GM12878 (cell line): ENCODE measurements at regions not wholly inside any gene's neighbourhood (a gene's known extent, or its start where the extent isn't known, plus 50 kb on each side); places are given as distances from the start of the nearest gene placed in this dataset.
"Not testable (repeated sequence)": the region's sequence is repeated elsewhere in the genome, so short reads cannot be mapped to it uniquely, and the experiment has no call there.

Experiments
- ATAC-seq: fragments of 200-7000 bp; cut with Tn5 transposase; 3 replicates; pipeline ENCODE4 v1.9.1; 2020; ENCODE audit warnings: mild to moderate bottlenecking, moderate library complexity
- BruUV-seq: library from RNA; stranded (reverse); fragments of 400-500 nt; replicated peaks from 2 replicates; lab custom pipeline; 2021; lab: Mats Ljungman, UMichigan
- CTCF ChIA-PET: fragments of 300-600 bp; sonication (Branson Sonifier 250); formaldehyde crosslinking; extraction: SDS; loops from one replicate; lab custom pipeline; 2021; ENCODE audit warnings: inconsistent platforms; lab: Yijun Ruan, JAX
- POLR2A ChIA-PET: fragments of 350-600 bp; formaldehyde crosslinking; extraction: SDS; loops from one replicate; lab custom pipeline; 2021; ENCODE audit warnings: inconsistent platforms; lab: Charles Lee
- RAD21 ChIA-PET: fragments of 300-600 bp; sonication (Branson Sonifier 250); formaldehyde crosslinking; loops from one replicate; lab custom pipeline; 2023; ENCODE audit warnings: antibody characterized with exemption; ENCODE audit not compliant: unreplicated experiment; lab: Charles Lee
- SMC1A ChIA-PET: fragments of 300-600 bp; sonication (Branson Sonifier 250); formaldehyde crosslinking; loops from one replicate; lab custom pipeline; 2023; ENCODE audit not compliant: unreplicated experiment, uncharacterized antibody; lab: Charles Lee
- DNase-seq: peaks from one replicate; pipeline ENCODE4 v3.0.0-alpha.2; 2011; ENCODE audit warnings: low read depth, low spot score
- FAIRE-seq: peaks from 3 replicates; lab custom pipeline; 2011; peaks lifted over from hg19 to GRCh38; lab: Jason Lieb, UNC
- H2AFZ ChIP-seq: 2 replicates; pipeline ENCODE4 v1.6.0; 2011; ENCODE audit warnings: low read depth, low read length, control low read depth; ENCODE audit not compliant: control insufficient read depth
- H3K27ac ChIP-seq: 2 replicates; pipeline ENCODE4 v1.5.1; 2011; ENCODE audit warnings: control low read depth; ENCODE audit not compliant: control insufficient read depth, insufficient read depth
- H3K27me3 ChIP-seq, 2 experiments: replicated peaks in 1 of 2; 2 replicates each; pipeline versions ENCODE4 v1.6.0 to v1.6.1; 2011; ENCODE audit warnings: low read length in 1 of 2; ENCODE audit not compliant: control insufficient read depth in 2 of 2, insufficient read depth in 2 of 2
- H3K36me3 ChIP-seq, 2 experiments: 2 replicates each; pipeline ENCODE4 v1.5.1; 2011; ENCODE audit warnings: low read length in 1 of 2; ENCODE audit not compliant: control insufficient read depth in 2 of 2, insufficient read depth in 2 of 2
- H3K4me1 ChIP-seq: 2 replicates; pipeline ENCODE4 v1.6.1; 2011; ENCODE audit warnings: mild to moderate bottlenecking, low read length, moderate library complexity, mixed read lengths; ENCODE audit not compliant: control insufficient read depth, insufficient read depth
- H3K4me2 ChIP-seq: 2 replicates; pipeline ENCODE4 v1.6.0; 2011; ENCODE audit warnings: control low read depth; ENCODE audit not compliant: control insufficient read depth, insufficient read depth
- H3K4me3 ChIP-seq: fragments of 200-600 bp; sonication (generic); 2 replicates; pipeline ENCODE4 v1.5.1; 2016
- H3K79me2 ChIP-seq: 2 replicates; pipeline ENCODE4 v1.6.0; 2011; ENCODE audit warnings: low read length; ENCODE audit not compliant: control insufficient read depth, insufficient read depth
- H3K9ac ChIP-seq: 2 replicates; pipeline ENCODE4 v1.8.0; 2011; ENCODE audit warnings: low read length, control low read depth, mixed read lengths; ENCODE audit not compliant: control insufficient read depth, insufficient read depth
- H3K9me3 ChIP-seq: replicated peaks from 3 replicates; pipeline ENCODE4 v1.5.1; 2011; ENCODE audit warnings: mild to moderate bottlenecking, low read length; ENCODE audit not compliant: control insufficient read depth, insufficient read depth
- H4K20me1 ChIP-seq: 2 replicates; pipeline ENCODE4 v1.6.0; 2011; ENCODE audit not compliant: control insufficient read depth, insufficient read depth
- EED ChIP-seq: sonication (generic); IDR thresholded peaks from 2 replicates; pipeline ENCODE4 v1.6.1; 2016; ENCODE audit warnings: antibody characterized with exemption, low read depth
- KLF5 ChIP-seq: fragments of 450-650 bp; IDR thresholded peaks from 2 replicates; pipeline ENCODE4 v1.6.1; 2014; ENCODE audit warnings: mild to moderate bottlenecking; ENCODE audit not compliant: partially characterized antibody
- LARP7 ChIP-seq: fragments of 450-650 bp; IDR thresholded peaks from 2 replicates; pipeline ENCODE4 v1.6.1; 2017; ENCODE audit warnings: mild to moderate bottlenecking
- RBBP5 ChIP-seq: fragments of 200-600 bp; sonication (generic); conservative IDR thresholded peaks from 2 replicates; pipeline ENCODE4 v1.6.1; 2016
- RCOR1 ChIP-seq: conservative IDR thresholded peaks from 2 replicates; pipeline ENCODE4 v1.6.1; 2012; ENCODE audit warnings: low read depth, low read length, improper control_type of control experiment
- SMAD5 ChIP-seq: IDR thresholded peaks from 2 replicates; pipeline ENCODE4 v1.6.1; 2016; ENCODE audit warnings: antibody characterized with exemption, low read depth
- SPI1 ChIP-seq: IDR thresholded peaks from 2 replicates; pipeline ENCODE4 v1.6.1; 2011; ENCODE audit warnings: low read depth, mild to moderate bottlenecking, low read length, moderate library complexity, borderline replicate concordance; ENCODE audit not compliant: insufficient read depth
- TCF3 ChIP-seq: IDR thresholded peaks from 2 replicates; pipeline ENCODE4 v1.6.1; 2012; ENCODE audit warnings: low read depth, mild to moderate bottlenecking, low read length, borderline replicate concordance; ENCODE audit not compliant: insufficient read depth
- ZBED1 ChIP-seq: IDR thresholded peaks from 2 replicates; pipeline ENCODE4 v1.6.1; 2016; ENCODE audit warnings: borderline replicate concordance
- ZNF274 ChIP-seq: IDR thresholded peaks from one replicate; pipeline ENCODE4 v1.8.0; 2011; ENCODE audit not compliant: insufficient read length, insufficient read depth
- WGBS: methylation state at CpG from one replicate; pipeline ENCODE4 v1.1.6; 2016; ENCODE audit warnings: low lambda C conversion rate; ENCODE audit not compliant: insufficient replicate concordance, insufficient coverage; ENCODE audit errors: missing lambda C conversion rate; 5-methylcytosine and 5-hydroxymethylcytosine counted together
- in situ Hi-C: fragments of 300-500 bp; cut with MboI; formaldehyde crosslinking; loops from 9 replicates; pipeline ENCODE4 v1.14.3; 2018; ENCODE audit warnings: mixed read lengths
- intact Hi-C: fragments of 100-400 bp; cut with micrococcal nuclease; formaldehyde crosslinking; loops from one replicate; pipeline ENCODE4 v1.14.2; 2022; ENCODE audit not compliant: unreplicated experiment

GRCh38 chr5:12093586-12093985 is 189.3 kb upstream of the CTNND2 start (continued):
- TF ChIP-seq RCOR1 (no peak), KLF5 (no peak), RBBP5 (no peak), ZBED1 (no peak), SPI1 (no peak)

GRCh38 chr5:12080761-12081160 is 176.5 kb upstream of the CTNND2 start:
- Histone ChIP-seq H3K27me3 (no peaks in the 10 kb centered on the region), H3K9ac (no peak overlapping the region), H3K79me2 (no peaks in the 10 kb centered on the region), H3K27ac (no peak overlapping the region), H3K36me3 (no peaks in the 10 kb centered on the region), H3K4me2 (no peak overlapping the region), H2AFZ (no peak overlapping the region), H3K4me1 (no peaks in the 10 kb centered on the region), H4K20me1 (no peaks in the 10 kb centered on the region), H3K9me3 (no peaks in the 10 kb centered on the region), H3K4me3 (no peak overlapping the region)
- 0% methylated on average over 1 of the region's 1 CpG for WGBS
- RAD21 ChIA-PET: no interaction called here
- CTCF ChIA-PET: no interaction called here
- no peak for DNase-seq
- BruUV-seq: no TSS peak
- intact Hi-C loops: no loop called here
- FAIRE-seq: no peak
- TF ChIP-seq EED (no peak), LARP7 (no peak), SMAD5 (no peak), ZNF274 (no peak), TCF3 (no peak)
- SMC1A ChIA-PET: no interaction called here
- no peak for ATAC-seq
- POLR2A ChIA-PET: no interaction called here
- in situ Hi-C loops: no loop called here

- BruUV-seq, H3K79me2 ChIP-seq, DNase-seq, H3K9ac ChIP-seq, intact Hi-C loops, in situ Hi-C loops, H4K20me1 ChIP-seq, ATAC-seq, H3K27me3 ChIP-seq, H3K4me1 ChIP-seq, FAIRE-seq, H3K4me3 ChIP-seq, CTCF ChIA-PET, H3K27ac ChIP-seq, POLR2A ChIA-PET, H2AFZ ChIP-seq, H3K9me3 ChIP-seq, H3K36me3 ChIP-seq, RAD21 ChIA-PET, H3K4me2 ChIP-seq: not testable (repeated sequence)
- 0% methylated on average over 3 of the region's 3 CpGs for WGBS
- SMC1A ChIA-PET: interaction anchor here (1.2 kb wide), 1 partner anchor 315 kb away, joined by 3 read pairs; no protein-coding TSS in a partner anchor
These were observed 174.0 kb upstream of the CTNND2 start for GRCh38 chr5:12078286-12078685.
